ENCODE measurements at regions not wholly inside any gene's neighbourhood (a gene's known extent, or its start where the extent isn't known, plus 50 kb on each side); places are given as distances from the start of the nearest gene placed in this dataset.
"Not testable (repeated sequence)": the region's sequence is repeated elsewhere in the genome, so short reads cannot be mapped to it uniquely, and the experiment has no call there.

GRCh38 chr2:110342077-110342476, 129.7 kb upstream of the MTLN start:
- DNase-seq; ATAC-seq (ENCODE audit: low read depth in 2 of 2); H3K9me3 ChIP-seq (ENCODE audit: control insufficient read depth in 2 of 2, low read length in 2 of 2); H3K27ac Mint-ChIP-seq; H3K36me3 ChIP-seq (ENCODE audit: control insufficient read depth, insufficient read depth, low read length); H3K4me1 Mint-ChIP-seq; H3K27me3 ChIP-seq (ENCODE audit: control insufficient read depth, insufficient read depth, low read length); H3K27ac ChIP-seq (ENCODE audit: insufficient read depth, low read length, poor library complexity, severe bottlenecking); H3K4me1 ChIP-seq (ENCODE audit: control insufficient read depth, insufficient read depth, low read length, poor library complexity, severe bottlenecking); H3K36me3 Mint-ChIP-seq; H3K4me3 Mint-ChIP-seq; H3K27me3 Mint-ChIP-seq; H3K4me3 ChIP-seq (ENCODE audit: low read depth, low read length); H3K9me3 Mint-ChIP-seq: not testable (repeated sequence)

- not testable (repeated sequence) for H3K27me3 Mint-ChIP-seq; H3K4me3 Mint-ChIP-seq; H3K27ac Mint-ChIP-seq; H3K4me1 Mint-ChIP-seq; H3K36me3 ChIP-seq (ENCODE audit: control insufficient read depth, insufficient read depth, low read length); DNase-seq; H3K9me3 Mint-ChIP-seq; H3K4me1 ChIP-seq (ENCODE audit: control insufficient read depth, insufficient read depth, low read length, poor library complexity, severe bottlenecking); ATAC-seq (ENCODE audit: low read depth in 2 of 2); H3K4me3 ChIP-seq (ENCODE audit: low read depth, low read length); H3K27me3 ChIP-seq (ENCODE audit: control insufficient read depth, insufficient read depth, low read length); H3K9me3 ChIP-seq (ENCODE audit: control insufficient read depth in 2 of 2, low read length in 2 of 2); H3K27ac ChIP-seq (ENCODE audit: insufficient read depth, low read length, poor library complexity, severe bottlenecking); H3K36me3 Mint-ChIP-seq
These were observed 126.8 kb upstream of the MTLN start for GRCh38 chr2:110339126-110339525.

- not testable (repeated sequence) for DNase-seq; H3K27ac Mint-ChIP-seq; H3K4me1 Mint-ChIP-seq; H3K27ac ChIP-seq (ENCODE audit: insufficient read depth, low read length, poor library complexity, severe bottlenecking); ATAC-seq (ENCODE audit: low read depth in 2 of 2); H3K9me3 Mint-ChIP-seq; H3K4me3 ChIP-seq (ENCODE audit: low read depth, low read length); H3K4me1 ChIP-seq (ENCODE audit: control insufficient read depth, insufficient read depth, low read length, poor library complexity, severe bottlenecking); H3K4me3 Mint-ChIP-seq; H3K27me3 ChIP-seq (ENCODE audit: control insufficient read depth, insufficient read depth, low read length); H3K36me3 Mint-ChIP-seq; H3K27me3 Mint-ChIP-seq; H3K36me3 ChIP-seq (ENCODE audit: control insufficient read depth, insufficient read depth, low read length); H3K9me3 ChIP-seq (ENCODE audit: control insufficient read depth in 2 of 2, low read length in 2 of 2)
These were observed 126.1 kb upstream of the MTLN start for GRCh38 chr2:110338277-110339003.

GRCh38 chr2:110336071-110336470, 123.7 kb upstream of the MTLN start:
- not testable (repeated sequence) for H3K4me1 ChIP-seq (ENCODE audit: control insufficient read depth, insufficient read depth, low read length, poor library complexity, severe bottlenecking); H3K4me3 ChIP-seq (ENCODE audit: low read depth, low read length); H3K36me3 ChIP-seq (ENCODE audit: control insufficient read depth, insufficient read depth, low read length); H3K27ac Mint-ChIP-seq; DNase-seq; H3K4me1 Mint-ChIP-seq; H3K36me3 Mint-ChIP-seq; H3K27me3 ChIP-seq (ENCODE audit: control insufficient read depth, insufficient read depth, low read length); H3K4me3 Mint-ChIP-seq; H3K9me3 ChIP-seq (ENCODE audit: control insufficient read depth in 2 of 2, low read length in 2 of 2); H3K9me3 Mint-ChIP-seq; ATAC-seq (ENCODE audit: low read depth in 2 of 2); H3K27me3 Mint-ChIP-seq; H3K27ac ChIP-seq (ENCODE audit: insufficient read depth, low read length, poor library complexity, severe bottlenecking)

- H3K27me3 Mint-ChIP-seq; H3K36me3 Mint-ChIP-seq; H3K4me1 ChIP-seq (ENCODE audit: control insufficient read depth, insufficient read depth, low read length, poor library complexity, severe bottlenecking); H3K9me3 Mint-ChIP-seq; ATAC-seq (ENCODE audit: low read depth in 2 of 2); H3K27me3 ChIP-seq (ENCODE audit: control insufficient read depth, insufficient read depth, low read length); H3K4me1 Mint-ChIP-seq; DNase-seq; H3K4me3 ChIP-seq (ENCODE audit: low read depth, low read length); H3K27ac ChIP-seq (ENCODE audit: insufficient read depth, low read length, poor library complexity, severe bottlenecking); H3K9me3 ChIP-seq (ENCODE audit: control insufficient read depth in 2 of 2, low read length in 2 of 2); H3K27ac Mint-ChIP-seq; H3K36me3 ChIP-seq (ENCODE audit: control insufficient read depth, insufficient read depth, low read length); H3K4me3 Mint-ChIP-seq: not testable (repeated sequence)
These were observed 123.2 kb upstream of the MTLN start for GRCh38 chr2:110335415-110336049.

- H3K36me3 ChIP-seq (ENCODE audit: control insufficient read depth, insufficient read depth, low read length); H3K27ac Mint-ChIP-seq; H3K4me1 ChIP-seq (ENCODE audit: control insufficient read depth, insufficient read depth, low read length, poor library complexity, severe bottlenecking); H3K27me3 ChIP-seq (ENCODE audit: control insufficient read depth, insufficient read depth, low read length); DNase-seq; H3K27ac ChIP-seq (ENCODE audit: insufficient read depth, low read length, poor library complexity, severe bottlenecking); H3K4me1 Mint-ChIP-seq; H3K9me3 Mint-ChIP-seq; H3K9me3 ChIP-seq (ENCODE audit: control insufficient read depth in 2 of 2, low read length in 2 of 2); ATAC-seq (ENCODE audit: low read depth in 2 of 2); H3K36me3 Mint-ChIP-seq; H3K4me3 ChIP-seq (ENCODE audit: low read depth, low read length); H3K4me3 Mint-ChIP-seq; H3K27me3 Mint-ChIP-seq: not testable (repeated sequence)
These were observed 121.1 kb upstream of the MTLN start for GRCh38 chr2:110333114-110334095.

GRCh38 chr2:110331625-110332024, 119.3 kb upstream of the MTLN start:
- H3K4me1 Mint-ChIP-seq; H3K27ac Mint-ChIP-seq; H3K36me3 ChIP-seq (ENCODE audit: control insufficient read depth, insufficient read depth, low read length); H3K27me3 Mint-ChIP-seq; H3K36me3 Mint-ChIP-seq; H3K9me3 ChIP-seq (ENCODE audit: control insufficient read depth in 2 of 2, low read length in 2 of 2); H3K27me3 ChIP-seq (ENCODE audit: control insufficient read depth, insufficient read depth, low read length); H3K4me3 Mint-ChIP-seq; H3K9me3 Mint-ChIP-seq; H3K4me1 ChIP-seq (ENCODE audit: control insufficient read depth, insufficient read depth, low read length, poor library complexity, severe bottlenecking); DNase-seq; ATAC-seq (ENCODE audit: low read depth in 2 of 2); H3K27ac ChIP-seq (ENCODE audit: insufficient read depth, low read length, poor library complexity, severe bottlenecking); H3K4me3 ChIP-seq (ENCODE audit: low read depth, low read length): not testable (repeated sequence)

All from CD4-positive, CD25-positive, alpha-beta regulatory T cell (primary cell).